ENCODE measurements at regions not wholly inside any gene's neighbourhood (a gene's known extent, or its start where the extent isn't known, plus 50 kb on each side); places are given as distances from the start of the nearest gene placed in this dataset.

DNA sequence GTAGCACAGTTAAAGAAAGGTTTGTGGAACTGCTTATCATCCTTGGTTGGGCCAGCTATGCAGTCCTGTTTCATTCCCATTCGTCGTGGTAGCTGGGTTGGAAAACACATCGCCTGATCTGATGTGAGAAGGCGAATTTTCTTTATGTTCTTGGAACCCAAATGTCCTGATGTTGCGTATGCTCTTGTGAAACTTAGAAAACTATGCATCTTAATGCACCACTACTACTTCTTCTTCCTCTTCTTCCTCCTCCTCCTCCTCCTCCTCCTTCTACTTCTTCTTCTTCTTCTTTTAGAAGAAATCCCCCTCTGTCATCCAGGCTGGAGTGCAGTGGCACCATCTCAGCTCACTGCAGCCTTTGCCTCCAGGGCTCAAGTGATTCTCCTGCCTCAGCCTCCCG, 381.6 kb downstream of the UTRN start:
- ATAC-seq (no peak), DNase-seq (ENCODE audit: low spot score) (no peak)
- Mint-ChIP-seq H3K27me3 (ENCODE audit: insufficient read depth, low read depth, poor library complexity) (no peaks in the 10 kb centered on the region), H3K4me3 (no peak overlapping the region), H3K9me3 (peaks cover 4% of the 10 kb centered on the region; the same call in 2 of the 3 replicates), H3K27ac (no peak overlapping the region), H3K4me1 (peaks cover 15% of the 10 kb centered on the region), H3K36me3 (ENCODE audit: low read depth) (peaks cover 15% of the 10 kb centered on the region; the same call in 2 of the 3 replicates)
- TF ChIP-seq STAT1 (IDR thresholded peaks at IDR 0.05; ENCODE audit: unreplicated experiment) (no peak), EZH2 (IDR thresholded peaks at IDR 0.05; ENCODE audit: low read depth, unreplicated experiment) (no peak), ZNF331 (CRISPR knock-in tag; IDR thresholded peaks at IDR 0.05; ENCODE audit: low read depth) (no peak), ZNF114 (CRISPR knock-in tag; IDR thresholded peaks at IDR 0.05) (no peak), CTCF (conservative IDR thresholded peaks at IDR 0.05; ENCODE audit: low read depth in 2 of 2) (no peak), ETS1 (IDR thresholded peaks at IDR 0.05) (no peak), CREB1 (CRISPR knock-in tag; IDR thresholded peaks at IDR 0.05; ENCODE audit: low read depth) (no peak), EZH2phosphoT487 (IDR thresholded peaks at IDR 0.05; ENCODE audit: unreplicated experiment) (no peak), NANOG (IDR thresholded peaks at IDR 0.05; ENCODE audit: borderline replicate concordance) (no peak), POLR2AphosphoS5 (IDR thresholded peaks at IDR 0.05; ENCODE audit: low read depth) (no peak), JUNB (IDR thresholded peaks at IDR 0.05; ENCODE audit: unreplicated experiment) (no peak)
- TF ChIP-seq, protein P1, sequence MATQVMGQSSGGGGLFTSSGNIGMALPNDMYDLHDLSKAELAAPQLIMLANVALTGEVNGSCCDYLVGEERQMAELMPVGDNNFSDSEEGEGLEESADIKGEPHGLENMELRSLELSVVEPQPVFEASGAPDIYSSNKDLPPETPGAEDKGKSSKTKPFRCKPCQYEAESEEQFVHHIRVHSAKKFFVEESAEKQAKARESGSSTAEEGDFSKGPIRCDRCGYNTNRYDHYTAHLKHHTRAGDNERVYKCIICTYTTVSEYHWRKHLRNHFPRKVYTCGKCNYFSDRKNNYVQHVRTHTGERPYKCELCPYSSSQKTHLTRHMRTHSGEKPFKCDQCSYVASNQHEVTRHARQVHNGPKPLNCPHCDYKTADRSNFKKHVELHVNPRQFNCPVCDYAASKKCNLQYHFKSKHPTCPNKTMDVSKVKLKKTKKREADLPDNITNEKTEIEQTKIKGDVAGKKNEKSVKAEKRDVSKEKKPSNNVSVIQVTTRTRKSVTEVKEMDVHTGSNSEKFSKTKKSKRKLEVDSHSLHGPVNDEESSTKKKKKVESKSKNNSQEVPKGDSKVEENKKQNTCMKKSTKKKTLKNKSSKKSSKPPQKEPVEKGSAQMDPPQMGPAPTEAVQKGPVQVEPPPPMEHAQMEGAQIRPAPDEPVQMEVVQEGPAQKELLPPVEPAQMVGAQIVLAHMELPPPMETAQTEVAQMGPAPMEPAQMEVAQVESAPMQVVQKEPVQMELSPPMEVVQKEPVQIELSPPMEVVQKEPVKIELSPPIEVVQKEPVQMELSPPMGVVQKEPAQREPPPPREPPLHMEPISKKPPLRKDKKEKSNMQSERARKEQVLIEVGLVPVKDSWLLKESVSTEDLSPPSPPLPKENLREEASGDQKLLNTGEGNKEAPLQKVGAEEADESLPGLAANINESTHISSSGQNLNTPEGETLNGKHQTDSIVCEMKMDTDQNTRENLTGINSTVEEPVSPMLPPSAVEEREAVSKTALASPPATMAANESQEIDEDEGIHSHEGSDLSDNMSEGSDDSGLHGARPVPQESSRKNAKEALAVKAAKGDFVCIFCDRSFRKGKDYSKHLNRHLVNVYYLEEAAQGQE (IDR thresholded peaks at IDR 0.05; ENCODE audit: unreplicated experiment), result no peak
- TF ChIP-seq, protein P2, sequence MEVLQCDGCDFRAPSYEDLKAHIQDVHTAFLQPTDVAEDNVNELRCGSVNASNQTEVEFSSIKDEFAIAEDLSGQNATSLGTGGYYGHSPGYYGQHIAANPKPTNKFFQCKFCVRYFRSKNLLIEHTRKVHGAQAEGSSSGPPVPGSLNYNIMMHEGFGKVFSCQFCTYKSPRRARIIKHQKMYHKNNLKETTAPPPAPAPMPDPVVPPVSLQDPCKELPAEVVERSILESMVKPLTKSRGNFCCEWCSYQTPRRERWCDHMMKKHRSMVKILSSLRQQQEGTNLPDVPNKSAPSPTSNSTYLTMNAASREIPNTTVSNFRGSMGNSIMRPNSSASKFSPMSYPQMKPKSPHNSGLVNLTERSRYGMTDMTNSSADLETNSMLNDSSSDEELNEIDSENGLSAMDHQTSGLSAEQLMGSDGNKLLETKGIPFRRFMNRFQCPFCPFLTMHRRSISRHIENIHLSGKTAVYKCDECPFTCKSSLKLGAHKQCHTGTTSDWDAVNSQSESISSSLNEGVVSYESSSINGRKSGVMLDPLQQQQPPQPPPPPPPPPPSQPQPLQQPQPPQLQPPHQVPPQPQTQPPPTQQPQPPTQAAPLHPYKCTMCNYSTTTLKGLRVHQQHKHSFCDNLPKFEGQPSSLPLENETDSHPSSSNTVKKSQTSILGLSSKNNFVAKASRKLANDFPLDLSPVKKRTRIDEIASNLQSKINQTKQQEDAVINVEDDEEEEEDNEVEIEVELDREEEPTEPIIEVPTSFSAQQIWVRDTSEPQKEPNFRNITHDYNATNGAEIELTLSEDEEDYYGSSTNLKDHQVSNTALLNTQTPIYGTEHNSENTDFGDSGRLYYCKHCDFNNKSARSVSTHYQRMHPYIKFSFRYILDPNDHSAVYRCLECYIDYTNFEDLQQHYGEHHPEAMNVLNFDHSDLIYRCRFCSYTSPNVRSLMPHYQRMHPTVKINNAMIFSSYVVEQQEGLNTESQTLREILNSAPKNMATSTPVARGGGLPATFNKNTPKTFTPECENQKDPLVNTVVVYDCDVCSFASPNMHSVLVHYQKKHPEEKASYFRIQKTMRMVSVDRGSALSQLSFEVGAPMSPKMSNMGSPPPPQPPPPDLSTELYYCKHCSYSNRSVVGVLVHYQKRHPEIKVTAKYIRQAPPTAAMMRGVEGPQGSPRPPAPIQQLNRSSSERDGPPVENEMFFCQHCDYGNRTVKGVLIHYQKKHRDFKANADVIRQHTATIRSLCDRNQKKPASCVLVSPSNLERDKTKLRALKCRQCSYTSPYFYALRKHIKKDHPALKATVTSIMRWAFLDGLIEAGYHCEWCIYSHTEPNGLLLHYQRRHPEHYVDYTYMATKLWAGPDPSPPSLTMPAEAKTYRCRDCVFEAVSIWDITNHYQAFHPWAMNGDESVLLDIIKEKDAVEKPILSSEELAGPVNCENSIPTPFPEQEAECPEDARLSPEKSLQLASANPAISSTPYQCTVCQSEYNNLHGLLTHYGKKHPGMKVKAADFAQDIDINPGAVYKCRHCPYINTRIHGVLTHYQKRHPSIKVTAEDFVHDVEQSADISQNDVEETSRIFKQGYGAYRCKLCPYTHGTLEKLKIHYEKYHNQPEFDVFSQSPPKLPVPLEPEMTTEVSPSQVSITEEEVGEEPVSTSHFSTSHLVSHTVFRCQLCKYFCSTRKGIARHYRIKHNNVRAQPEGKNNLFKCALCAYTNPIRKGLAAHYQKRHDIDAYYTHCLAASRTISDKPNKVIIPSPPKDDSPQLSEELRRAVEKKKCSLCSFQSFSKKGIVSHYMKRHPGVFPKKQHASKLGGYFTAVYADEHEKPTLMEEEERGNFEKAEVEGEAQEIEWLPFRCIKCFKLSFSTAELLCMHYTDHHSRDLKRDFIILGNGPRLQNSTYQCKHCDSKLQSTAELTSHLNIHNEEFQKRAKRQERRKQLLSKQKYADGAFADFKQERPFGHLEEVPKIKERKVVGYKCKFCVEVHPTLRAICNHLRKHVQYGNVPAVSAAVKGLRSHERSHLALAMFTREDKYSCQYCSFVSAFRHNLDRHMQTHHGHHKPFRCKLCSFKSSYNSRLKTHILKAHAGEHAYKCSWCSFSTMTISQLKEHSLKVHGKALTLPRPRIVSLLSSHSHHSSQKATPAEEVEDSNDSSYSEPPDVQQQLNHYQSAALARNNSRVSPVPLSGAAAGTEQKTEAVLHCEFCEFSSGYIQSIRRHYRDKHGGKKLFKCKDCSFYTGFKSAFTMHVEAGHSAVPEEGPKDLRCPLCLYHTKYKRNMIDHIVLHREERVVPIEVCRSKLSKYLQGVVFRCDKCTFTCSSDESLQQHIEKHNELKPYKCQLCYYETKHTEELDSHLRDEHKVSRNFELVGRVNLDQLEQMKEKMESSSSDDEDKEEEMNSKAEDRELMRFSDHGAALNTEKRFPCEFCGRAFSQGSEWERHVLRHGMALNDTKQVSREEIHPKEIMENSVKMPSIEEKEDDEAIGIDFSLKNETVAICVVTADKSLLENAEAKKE (CRISPR knock-in tag; IDR thresholded peaks at IDR 0.05), result no peak
- H3F3A ChIP-seq (replicated peaks; ENCODE audit: low read depth), result no peaks in the 10 kb centered on the region
- no peak overlapping the region for H3K4me2 ChIP-seq
- H3K4me1 ChIP-seq (ENCODE audit: insufficient read depth), result peaks cover 32% of the 10 kb centered on the region
- H3K27ac ChIP-seq (ENCODE audit: low read depth), result no peak overlapping the region
- H3K79me2 ChIP-seq (replicated peaks; ENCODE audit: insufficient read depth), result peaks cover 84% of the 10 kb centered on the region
- H3K9me2 ChIP-seq (ENCODE audit: insufficient read depth), result no peaks in the 10 kb centered on the region
- no peak overlapping the region for H2AFZ ChIP-seq
- H4K20me1 ChIP-seq (replicated peaks; ENCODE audit: insufficient read depth), result no peaks in the 10 kb centered on the region
- H3K36me3 ChIP-seq (ENCODE audit: insufficient read depth), result peaks cover 9% of the 10 kb centered on the region; the same call in 1 of the 2 replicates
- H3K4me3 ChIP-seq, result no peak overlapping the region
- peaks cover 8% of the 10 kb centered on the region; the same call in 1 of the 2 replicates for H3K27me3 ChIP-seq (ENCODE audit: insufficient read depth)

Measured in GM23338 (cell line).